ENCODE measurements at regions not wholly inside any gene's neighbourhood (a gene's known extent, or its start where the extent isn't known, plus 50 kb on each side); places are given as distances from the start of the nearest gene placed in this dataset.

- Histone ChIP-seq H3K4me3 (ENCODE audit: low read length) (no peak overlapping the region), H3K27me3 (ENCODE audit: control insufficient read depth, insufficient read depth, low read length, poor library complexity, severe bottlenecking) (no peaks in the 10 kb centered on the region), H3K36me3 (ENCODE audit: control insufficient read depth, insufficient read depth, low read length) (no peaks in the 10 kb centered on the region), H3K9me3 (ENCODE audit: control insufficient read depth, low read length) (no peaks in the 10 kb centered on the region), H3K27ac (ENCODE audit: low read depth, low read length) (no peak overlapping the region), H3K4me1 (ENCODE audit: control insufficient read depth, insufficient read depth, low read length) (no peaks in the 10 kb centered on the region), H3K9ac (ENCODE audit: extremely low read depth, low read length, poor library complexity, severe bottlenecking) (no peak overlapping the region)
- 90% methylated on average over 1 of the region's 4 CpGs; no CpG with 5 or more reads in 1 of the 2 experiments for WGBS, 2 experiments (ENCODE audit: insufficient coverage in 1 of 2, insufficient read length in 1 of 2)
- no peaks in the 10 kb centered on the region for H3K36me3 Mint-ChIP-seq (ENCODE audit: low read depth)
- no peaks in the 10 kb centered on the region for H3K9me3 Mint-ChIP-seq
- H3K4me1 Mint-ChIP-seq: no peaks in the 10 kb centered on the region
- DNase-seq: no peak
- H3K4me3 Mint-ChIP-seq: no peak overlapping the region
- no peak for TF ChIP-seq CTCF (conservative IDR thresholded peaks at IDR 0.05)
- H3K27ac Mint-ChIP-seq: no peak overlapping the region
- H3K27me3 Mint-ChIP-seq (ENCODE audit: insufficient read depth): no peaks in the 10 kb centered on the region
Observed at GRCh38 chr3:164641071-164641470, 437.2 kb downstream of the SI start.

GRCh38 chr3:164640591-164640990 is 437.7 kb downstream of the SI start:
- H3K4me1 ChIP-seq (ENCODE audit: control insufficient read depth, insufficient read depth, low read length): no peaks in the 10 kb centered on the region
- Mint-ChIP-seq H3K36me3 (ENCODE audit: low read depth) (no peaks in the 10 kb centered on the region), H3K4me1 (no peaks in the 10 kb centered on the region), H3K27ac (no peak overlapping the region), H3K9me3 (no peaks in the 10 kb centered on the region), H3K27me3 (ENCODE audit: insufficient read depth) (no peaks in the 10 kb centered on the region), H3K4me3 (no peak overlapping the region)
- TF ChIP-seq CTCF (conservative IDR thresholded peaks at IDR 0.05): no peak
- no peak for DNase-seq
- H3K27ac ChIP-seq (ENCODE audit: low read depth, low read length): no peak overlapping the region
- no peak overlapping the region for H3K9ac ChIP-seq (ENCODE audit: extremely low read depth, low read length, poor library complexity, severe bottlenecking)
- H3K4me3 ChIP-seq (ENCODE audit: low read length): no peak overlapping the region
- no peaks in the 10 kb centered on the region for H3K9me3 ChIP-seq (ENCODE audit: control insufficient read depth, low read length)
- no peaks in the 10 kb centered on the region for H3K27me3 ChIP-seq (ENCODE audit: control insufficient read depth, insufficient read depth, low read length, poor library complexity, severe bottlenecking)
- no peaks in the 10 kb centered on the region for H3K36me3 ChIP-seq (ENCODE audit: control insufficient read depth, insufficient read depth, low read length)

- no peak overlapping the region for H3K27ac Mint-ChIP-seq
- Histone ChIP-seq H3K27ac (ENCODE audit: low read depth, low read length) (no peak overlapping the region), H3K4me3 (ENCODE audit: low read length) (no peak overlapping the region), H3K36me3 (ENCODE audit: control insufficient read depth, insufficient read depth, low read length) (no peaks in the 10 kb centered on the region), H3K4me1 (ENCODE audit: control insufficient read depth, insufficient read depth, low read length) (no peaks in the 10 kb centered on the region), H3K27me3 (ENCODE audit: control insufficient read depth, insufficient read depth, low read length, poor library complexity, severe bottlenecking) (no peaks in the 10 kb centered on the region), H3K9ac (ENCODE audit: extremely low read depth, low read length, poor library complexity, severe bottlenecking) (no peak overlapping the region), H3K9me3 (ENCODE audit: control insufficient read depth, low read length) (no peaks in the 10 kb centered on the region)
- no peak for DNase-seq
- no peaks in the 10 kb centered on the region for H3K27me3 Mint-ChIP-seq (ENCODE audit: insufficient read depth)
- H3K36me3 Mint-ChIP-seq (ENCODE audit: low read depth): no peaks in the 10 kb centered on the region
- H3K4me3 Mint-ChIP-seq: no peak overlapping the region
- H3K9me3 Mint-ChIP-seq: no peaks in the 10 kb centered on the region
- WGBS, 2 experiments (ENCODE audit: insufficient coverage in 1 of 2, insufficient read length in 1 of 2): 88% methylated on average over 1 of the region's 1 CpG; no CpG with 5 or more reads in 1 of the 2 experiments
- no peaks in the 10 kb centered on the region for H3K4me1 Mint-ChIP-seq
- no peak for TF ChIP-seq CTCF (conservative IDR thresholded peaks at IDR 0.05)
Observed at GRCh38 chr3:164620956-164621355, 457.3 kb downstream of the SI start.
